Liver (tissue), 3 donors: ENCODE measurements at regions not wholly inside any gene's neighbourhood (a gene's known extent, or its start where the extent isn't known, plus 50 kb on each side); places are given as distances from the start of the nearest gene placed in this dataset.
A peak's percentile ranks its signal among the peaks of the same experiment; 100 is the strongest.

Experiments
- EGR1 ChIP-seq, 2 donors: IDR thresholded peaks; 2 replicates each; pipeline ENCODE4 v1.6.1; 2016 to 2018; ENCODE audit warnings: antibody characterized with exemption in 2 of 2, low read depth in 2 of 2
- FOXA1 ChIP-seq: IDR thresholded peaks from 2 replicates; pipeline ENCODE4 v1.6.1; 2016; ENCODE audit warnings: antibody characterized with exemption
- GABPA ChIP-seq, 2 donors: IDR thresholded peaks in 1 of 2; conservative IDR thresholded peaks in 1 of 2; 2 replicates each; pipeline ENCODE4 v1.6.1; 2016; ENCODE audit warnings: antibody characterized with exemption in 2 of 2, mild to moderate bottlenecking in 1 of 2, moderate library complexity in 1 of 2
- HNF4A ChIP-seq, 2 donors: conservative IDR thresholded peaks; 2 replicates each; pipeline ENCODE4 v1.6.1; 2016; ENCODE audit warnings: antibody characterized with exemption in 2 of 2, mild to moderate bottlenecking in 2 of 2
- JUND ChIP-seq, 2 donors: IDR thresholded peaks; 2 replicates each; pipeline ENCODE4 v1.6.1; 2016; ENCODE audit warnings: antibody characterized with exemption in 2 of 2
- RAD21 ChIP-seq, 2 donors: IDR thresholded peaks; 2 replicates each; pipeline ENCODE4 v1.6.1; 2016; ENCODE audit warnings: antibody characterized with exemption in 2 of 2, mild to moderate bottlenecking in 2 of 2
- SP1 ChIP-seq: IDR thresholded peaks from 2 replicates; pipeline ENCODE4 v1.6.1; 2018; ENCODE audit warnings: antibody characterized with exemption, mild to moderate bottlenecking
- TAF1 ChIP-seq: conservative IDR thresholded peaks from 2 replicates; pipeline ENCODE4 v1.6.1; 2016; ENCODE audit warnings: antibody characterized with exemption, mild to moderate bottlenecking
- YY1 ChIP-seq: IDR thresholded peaks from 2 replicates; pipeline ENCODE4 v1.6.1; 2016; ENCODE audit warnings: antibody characterized with exemption, mild to moderate bottlenecking
- TF ChIP-seq, protein P1 (sequence below): fragments of 150-350 bp; IDR thresholded peaks from 2 replicates; pipeline ENCODE4 v1.5.1; 2017; ENCODE audit warnings: improper control_type of control experiment, low read depth, low read length; ENCODE audit not compliant: missing input control
- TF ChIP-seq, protein P2 (sequence below): IDR thresholded peaks from 2 replicates; pipeline ENCODE4 v1.6.1; 2016; ENCODE audit warnings: antibody characterized with exemption
- TF ChIP-seq, protein P3 (sequence below): IDR thresholded peaks from 2 replicates; pipeline ENCODE4 v1.6.1; 2016; ENCODE audit warnings: antibody characterized with exemption
- TF ChIP-seq, protein P4 (sequence below): IDR thresholded peaks from 2 replicates; pipeline ENCODE4 v1.6.1; 2016; ENCODE audit warnings: antibody characterized with exemption
- TF ChIP-seq, protein P5 (sequence below): IDR thresholded peaks from 2 replicates; pipeline ENCODE4 v1.6.1; 2016; ENCODE audit warnings: antibody characterized with exemption, mild to moderate bottlenecking
- donor health status: healthy.
- donor health status: healthy.

DNA sequence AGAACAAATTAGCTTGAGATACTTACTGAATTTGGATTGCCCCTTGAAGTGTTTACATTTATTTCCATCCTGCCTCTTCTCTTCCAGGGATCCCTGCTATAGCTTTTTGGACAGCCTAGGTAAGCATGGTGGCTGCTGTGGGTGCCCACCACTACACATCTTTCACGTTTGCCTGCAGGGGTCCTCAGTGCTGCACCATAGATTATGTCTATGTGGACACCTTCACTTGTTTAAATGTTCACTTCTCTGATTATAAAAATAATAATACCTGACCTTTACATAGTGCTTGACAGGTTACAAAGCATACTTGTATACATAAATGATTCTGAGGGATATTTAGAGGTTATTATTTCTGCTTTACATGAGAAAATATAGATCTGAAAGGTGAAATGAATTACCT lies 67.9 kb upstream of the SLC4A4 start:
- TF ChIP-seq, protein P1, sequence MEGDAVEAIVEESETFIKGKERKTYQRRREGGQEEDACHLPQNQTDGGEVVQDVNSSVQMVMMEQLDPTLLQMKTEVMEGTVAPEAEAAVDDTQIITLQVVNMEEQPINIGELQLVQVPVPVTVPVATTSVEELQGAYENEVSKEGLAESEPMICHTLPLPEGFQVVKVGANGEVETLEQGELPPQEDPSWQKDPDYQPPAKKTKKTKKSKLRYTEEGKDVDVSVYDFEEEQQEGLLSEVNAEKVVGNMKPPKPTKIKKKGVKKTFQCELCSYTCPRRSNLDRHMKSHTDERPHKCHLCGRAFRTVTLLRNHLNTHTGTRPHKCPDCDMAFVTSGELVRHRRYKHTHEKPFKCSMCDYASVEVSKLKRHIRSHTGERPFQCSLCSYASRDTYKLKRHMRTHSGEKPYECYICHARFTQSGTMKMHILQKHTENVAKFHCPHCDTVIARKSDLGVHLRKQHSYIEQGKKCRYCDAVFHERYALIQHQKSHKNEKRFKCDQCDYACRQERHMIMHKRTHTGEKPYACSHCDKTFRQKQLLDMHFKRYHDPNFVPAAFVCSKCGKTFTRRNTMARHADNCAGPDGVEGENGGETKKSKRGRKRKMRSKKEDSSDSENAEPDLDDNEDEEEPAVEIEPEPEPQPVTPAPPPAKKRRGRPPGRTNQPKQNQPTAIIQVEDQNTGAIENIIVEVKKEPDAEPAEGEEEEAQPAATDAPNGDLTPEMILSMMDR, result peak; percentile 38
- TF ChIP-seq, protein P2, sequence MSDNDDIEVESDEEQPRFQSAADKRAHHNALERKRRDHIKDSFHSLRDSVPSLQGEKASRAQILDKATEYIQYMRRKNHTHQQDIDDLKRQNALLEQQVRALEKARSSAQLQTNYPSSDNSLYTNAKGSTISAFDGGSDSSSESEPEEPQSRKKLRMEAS, result no peak
- TF ChIP-seq GABPA (IDR thresholded peaks at IDR 0.05 in 1 of 2, conservative IDR thresholded peaks at IDR 0.05 in 1 of 2) (no peak), RAD21 (IDR thresholded peaks at IDR 0.05) (peak; percentile 73 to 83), SP1 (no peak), EGR1 (IDR thresholded peaks at IDR 0.05; ENCODE audit: low read depth in 2 of 2) (no peak), FOXA1 (no peak), YY1 (no peak), TAF1 (no peak), HNF4A (conservative IDR thresholded peaks at IDR 0.05) (no peak), JUND (IDR thresholded peaks at IDR 0.05) (no peak)
- TF ChIP-seq, protein P3, sequence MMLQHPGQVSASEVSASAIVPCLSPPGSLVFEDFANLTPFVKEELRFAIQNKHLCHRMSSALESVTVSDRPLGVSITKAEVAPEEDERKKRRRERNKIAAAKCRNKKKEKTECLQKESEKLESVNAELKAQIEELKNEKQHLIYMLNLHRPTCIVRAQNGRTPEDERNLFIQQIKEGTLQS, result no peak
- TF ChIP-seq, protein P4, sequence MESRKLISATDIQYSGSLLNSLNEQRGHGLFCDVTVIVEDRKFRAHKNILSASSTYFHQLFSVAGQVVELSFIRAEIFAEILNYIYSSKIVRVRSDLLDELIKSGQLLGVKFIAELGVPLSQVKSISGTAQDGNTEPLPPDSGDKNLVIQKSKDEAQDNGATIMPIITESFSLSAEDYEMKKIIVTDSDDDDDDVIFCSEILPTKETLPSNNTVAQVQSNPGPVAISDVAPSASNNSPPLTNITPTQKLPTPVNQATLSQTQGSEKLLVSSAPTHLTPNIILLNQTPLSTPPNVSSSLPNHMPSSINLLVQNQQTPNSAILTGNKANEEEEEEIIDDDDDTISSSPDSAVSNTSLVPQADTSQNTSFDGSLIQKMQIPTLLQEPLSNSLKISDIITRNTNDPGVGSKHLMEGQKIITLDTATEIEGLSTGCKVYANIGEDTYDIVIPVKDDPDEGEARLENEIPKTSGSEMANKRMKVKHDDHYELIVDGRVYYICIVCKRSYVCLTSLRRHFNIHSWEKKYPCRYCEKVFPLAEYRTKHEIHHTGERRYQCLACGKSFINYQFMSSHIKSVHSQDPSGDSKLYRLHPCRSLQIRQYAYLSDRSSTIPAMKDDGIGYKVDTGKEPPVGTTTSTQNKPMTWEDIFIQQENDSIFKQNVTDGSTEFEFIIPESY, result no peak
- TF ChIP-seq, protein P5, sequence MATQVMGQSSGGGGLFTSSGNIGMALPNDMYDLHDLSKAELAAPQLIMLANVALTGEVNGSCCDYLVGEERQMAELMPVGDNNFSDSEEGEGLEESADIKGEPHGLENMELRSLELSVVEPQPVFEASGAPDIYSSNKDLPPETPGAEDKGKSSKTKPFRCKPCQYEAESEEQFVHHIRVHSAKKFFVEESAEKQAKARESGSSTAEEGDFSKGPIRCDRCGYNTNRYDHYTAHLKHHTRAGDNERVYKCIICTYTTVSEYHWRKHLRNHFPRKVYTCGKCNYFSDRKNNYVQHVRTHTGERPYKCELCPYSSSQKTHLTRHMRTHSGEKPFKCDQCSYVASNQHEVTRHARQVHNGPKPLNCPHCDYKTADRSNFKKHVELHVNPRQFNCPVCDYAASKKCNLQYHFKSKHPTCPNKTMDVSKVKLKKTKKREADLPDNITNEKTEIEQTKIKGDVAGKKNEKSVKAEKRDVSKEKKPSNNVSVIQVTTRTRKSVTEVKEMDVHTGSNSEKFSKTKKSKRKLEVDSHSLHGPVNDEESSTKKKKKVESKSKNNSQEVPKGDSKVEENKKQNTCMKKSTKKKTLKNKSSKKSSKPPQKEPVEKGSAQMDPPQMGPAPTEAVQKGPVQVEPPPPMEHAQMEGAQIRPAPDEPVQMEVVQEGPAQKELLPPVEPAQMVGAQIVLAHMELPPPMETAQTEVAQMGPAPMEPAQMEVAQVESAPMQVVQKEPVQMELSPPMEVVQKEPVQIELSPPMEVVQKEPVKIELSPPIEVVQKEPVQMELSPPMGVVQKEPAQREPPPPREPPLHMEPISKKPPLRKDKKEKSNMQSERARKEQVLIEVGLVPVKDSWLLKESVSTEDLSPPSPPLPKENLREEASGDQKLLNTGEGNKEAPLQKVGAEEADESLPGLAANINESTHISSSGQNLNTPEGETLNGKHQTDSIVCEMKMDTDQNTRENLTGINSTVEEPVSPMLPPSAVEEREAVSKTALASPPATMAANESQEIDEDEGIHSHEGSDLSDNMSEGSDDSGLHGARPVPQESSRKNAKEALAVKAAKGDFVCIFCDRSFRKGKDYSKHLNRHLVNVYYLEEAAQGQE, result no peak
